ENCODE measurements at regions not wholly inside any gene's neighbourhood (a gene's known extent, or its start where the extent isn't known, plus 50 kb on each side); places are given as distances from the start of the nearest gene placed in this dataset.
"Not testable (repeated sequence)": the region's sequence is repeated elsewhere in the genome, so short reads cannot be mapped to it uniquely, and the experiment has no call there.

DNA sequence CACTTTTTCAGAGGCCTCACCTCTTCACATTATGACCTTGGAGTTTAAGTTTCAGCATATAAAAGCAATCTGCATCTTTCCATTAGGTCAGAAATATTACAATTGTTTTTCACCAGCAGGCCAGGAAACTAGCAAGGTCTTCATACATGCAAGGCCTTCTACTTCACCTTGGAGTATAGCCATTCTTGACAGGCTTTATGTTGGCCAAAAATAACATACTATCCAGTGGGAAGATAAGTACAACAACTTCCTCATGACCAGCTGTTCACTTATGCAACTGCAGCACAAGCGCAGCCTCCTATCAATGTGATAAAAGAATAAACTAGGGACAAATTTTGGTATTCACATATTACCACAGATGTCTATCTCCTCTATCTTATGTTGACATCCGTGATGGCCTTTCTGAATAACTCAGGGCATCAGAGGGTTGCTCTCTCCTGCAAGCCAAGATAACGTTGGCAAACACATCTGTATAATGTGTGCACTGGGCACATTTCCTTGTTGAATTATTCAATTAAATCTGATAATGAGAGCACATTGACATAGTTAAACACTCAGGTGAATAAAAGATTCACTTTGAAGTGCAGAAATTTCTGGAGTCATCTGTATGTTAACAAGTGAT lies 239.8 kb downstream of the FZD1 start:
- TF ChIP-seq POLR2A (IDR thresholded peaks at IDR 0.05): no peak
- TF ChIP-seq, protein P1, sequence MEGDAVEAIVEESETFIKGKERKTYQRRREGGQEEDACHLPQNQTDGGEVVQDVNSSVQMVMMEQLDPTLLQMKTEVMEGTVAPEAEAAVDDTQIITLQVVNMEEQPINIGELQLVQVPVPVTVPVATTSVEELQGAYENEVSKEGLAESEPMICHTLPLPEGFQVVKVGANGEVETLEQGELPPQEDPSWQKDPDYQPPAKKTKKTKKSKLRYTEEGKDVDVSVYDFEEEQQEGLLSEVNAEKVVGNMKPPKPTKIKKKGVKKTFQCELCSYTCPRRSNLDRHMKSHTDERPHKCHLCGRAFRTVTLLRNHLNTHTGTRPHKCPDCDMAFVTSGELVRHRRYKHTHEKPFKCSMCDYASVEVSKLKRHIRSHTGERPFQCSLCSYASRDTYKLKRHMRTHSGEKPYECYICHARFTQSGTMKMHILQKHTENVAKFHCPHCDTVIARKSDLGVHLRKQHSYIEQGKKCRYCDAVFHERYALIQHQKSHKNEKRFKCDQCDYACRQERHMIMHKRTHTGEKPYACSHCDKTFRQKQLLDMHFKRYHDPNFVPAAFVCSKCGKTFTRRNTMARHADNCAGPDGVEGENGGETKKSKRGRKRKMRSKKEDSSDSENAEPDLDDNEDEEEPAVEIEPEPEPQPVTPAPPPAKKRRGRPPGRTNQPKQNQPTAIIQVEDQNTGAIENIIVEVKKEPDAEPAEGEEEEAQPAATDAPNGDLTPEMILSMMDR (IDR thresholded peaks at IDR 0.05): no peak
- Histone ChIP-seq H3K4me3 (no peak overlapping the region), H3K9me3 (no peaks in the 10 kb centered on the region), H3K36me3 (ENCODE audit: low read depth, missing control alignments) (no peaks in the 10 kb centered on the region), H3K27me3 (no peaks in the 10 kb centered on the region), H3K4me1 (no peaks in the 10 kb centered on the region), H3K27ac (no peak overlapping the region)
- WGBS, 2 donors: 40 to 47% methylated on average over 3 of the region's 3 CpGs
- DNase-seq: no peak
- intact Hi-C loops (cut with DNase I; ENCODE audit: low total_unique reads): no loop called here

- Histone ChIP-seq H3K9me3 (no peaks in the 10 kb centered on the region), H3K27ac (no peak overlapping the region), H3K4me3 (no peak overlapping the region), H3K36me3 (ENCODE audit: low read depth, missing control alignments) (no peaks in the 10 kb centered on the region), H3K27me3 (no peaks in the 10 kb centered on the region), H3K4me1 (no peaks in the 10 kb centered on the region)
- TF ChIP-seq POLR2A (IDR thresholded peaks at IDR 0.05): no peak
- TF ChIP-seq, protein P1 (IDR thresholded peaks at IDR 0.05): no peak
- intact Hi-C loops (cut with DNase I; ENCODE audit: low total_unique reads): no loop called here
- DNase-seq: no peak
- WGBS, 2 donors: 74 to 89% methylated on average over 2 of the region's 2 CpGs
These were observed 240.7 kb downstream of the FZD1 start for GRCh38 chr7:91504919-91505318.

GRCh38 chr7:91506966-91507365 lies 242.7 kb downstream of the FZD1 start:
- H3K36me3 ChIP-seq (ENCODE audit: low read depth, missing control alignments); intact Hi-C loops (cut with DNase I; ENCODE audit: low total_unique reads); H3K27me3 ChIP-seq; H3K27ac ChIP-seq; H3K4me1 ChIP-seq; H3K9me3 ChIP-seq; H3K4me3 ChIP-seq; DNase-seq: not testable (repeated sequence)
- WGBS, 2 donors: 86 to 100% methylated on average over 6 to 10 of the region's 10 CpGs

DNA sequence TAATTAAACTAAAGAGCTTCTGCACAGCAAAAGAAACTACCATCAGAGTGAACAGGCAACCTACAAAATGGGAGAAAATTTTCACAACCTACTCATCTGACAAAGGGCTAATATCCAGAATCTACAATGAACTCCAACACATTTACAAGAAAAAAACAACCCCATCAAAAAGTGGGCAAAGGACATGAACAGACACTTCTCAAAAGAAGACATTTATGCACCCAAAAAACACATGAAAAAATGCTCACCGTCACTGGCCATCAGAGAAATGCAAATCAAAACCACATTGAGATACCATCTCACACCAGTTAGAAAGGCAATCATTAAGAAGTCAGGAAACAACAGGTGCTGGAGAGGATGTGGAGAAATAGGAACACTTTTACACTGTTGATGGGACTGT lies 247.6 kb downstream of the FZD1 start:
- H3K4me3 ChIP-seq; H3K36me3 ChIP-seq (ENCODE audit: low read depth, missing control alignments); H3K27ac ChIP-seq; DNase-seq; H3K27me3 ChIP-seq; intact Hi-C loops (cut with DNase I; ENCODE audit: low total_unique reads); H3K4me1 ChIP-seq; H3K9me3 ChIP-seq: not testable (repeated sequence)
- 79 to 95% methylated on average over 1 of the region's 1 CpG for WGBS, 2 donors

DNA sequence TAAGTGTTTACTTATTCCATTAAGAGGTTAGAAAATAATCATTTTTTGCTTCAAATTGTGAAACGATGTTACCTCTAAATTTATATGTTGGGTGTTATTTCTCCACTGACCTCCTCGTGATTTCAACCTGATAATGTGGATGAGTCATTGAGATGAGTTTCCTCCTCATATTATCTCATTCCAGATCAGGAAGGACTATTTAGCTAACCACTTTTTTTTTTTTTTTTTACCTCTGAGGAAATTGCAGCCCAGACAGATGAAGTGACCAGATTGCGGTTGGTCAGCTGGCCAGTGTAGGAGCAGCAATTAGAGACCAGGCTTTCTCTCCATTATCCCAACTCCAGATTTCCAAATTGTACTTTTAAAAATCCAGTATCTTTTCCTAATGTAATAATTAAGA lies 248.7 kb downstream of the FZD1 start:
- TF ChIP-seq, protein P1 (IDR thresholded peaks at IDR 0.05): no peak
- TF ChIP-seq POLR2A (IDR thresholded peaks at IDR 0.05): no peak
- intact Hi-C loops (cut with DNase I; ENCODE audit: low total_unique reads): no loop called here
- no peak overlapping the region for H3K27ac ChIP-seq
- H3K27me3 ChIP-seq: no peaks in the 10 kb centered on the region
- H3K4me3 ChIP-seq: no peak overlapping the region
- H3K4me1 ChIP-seq: no peaks in the 10 kb centered on the region
- H3K36me3 ChIP-seq (ENCODE audit: low read depth, missing control alignments): no peaks in the 10 kb centered on the region
- H3K9me3 ChIP-seq: no peaks in the 10 kb centered on the region
- WGBS, 2 donors: 85 to 87% methylated on average over 3 of the region's 3 CpGs
- DNase-seq: no peak

GRCh38 chr7:91514591-91514990 lies 250.4 kb downstream of the FZD1 start:
- TF ChIP-seq POLR2A (IDR thresholded peaks at IDR 0.05): no peak
- TF ChIP-seq, protein P1 (IDR thresholded peaks at IDR 0.05): no peak
- no peak overlapping the region for H3K4me3 ChIP-seq
- no peaks in the 10 kb centered on the region for H3K36me3 ChIP-seq (ENCODE audit: low read depth, missing control alignments)
- WGBS, 2 donors: 92 to 96% methylated on average over 4 of the region's 4 CpGs
- intact Hi-C loops (cut with DNase I; ENCODE audit: low total_unique reads): no loop called here
- no peaks in the 10 kb centered on the region for H3K9me3 ChIP-seq
- no peak overlapping the region for H3K27ac ChIP-seq
- H3K4me1 ChIP-seq: no peaks in the 10 kb centered on the region
- no peaks in the 10 kb centered on the region for H3K27me3 ChIP-seq
- DNase-seq: no peak
